ENCODE measurements at regions not wholly inside any gene's neighbourhood (a gene's known extent, or its start where the extent isn't known, plus 50 kb on each side); places are given as distances from the start of the nearest gene placed in this dataset.

DNA sequence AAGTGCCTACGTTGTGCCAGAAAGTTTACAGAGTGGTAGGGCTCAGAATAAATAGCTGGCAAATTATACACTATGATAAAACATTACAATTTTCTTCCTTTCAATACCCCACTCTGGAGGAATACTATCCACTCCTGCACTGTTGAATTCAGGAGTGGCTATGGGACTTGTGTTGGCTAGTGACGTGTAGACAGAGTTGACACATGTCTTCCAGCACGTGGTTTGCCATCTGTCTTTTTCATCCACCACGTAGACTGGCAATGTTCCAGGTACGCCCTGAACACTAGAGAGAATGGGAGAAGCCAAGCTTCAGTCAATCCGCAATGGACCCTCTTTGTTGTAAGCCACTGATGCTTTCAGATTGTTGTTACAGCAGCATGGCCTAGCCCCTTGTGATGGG, 168.8 kb upstream of the RBPJ start:
- Mint-ChIP-seq H3K4me1 (ENCODE audit: unreplicated experiment) (no peaks in the 10 kb centered on the region), H3K4me3 (ENCODE audit: unreplicated experiment) (no peak overlapping the region), H3K27ac (ENCODE audit: unreplicated experiment) (no peak overlapping the region), H3K9me3 (ENCODE audit: unreplicated experiment) (no peaks in the 10 kb centered on the region), H3K36me3 (ENCODE audit: low read depth, unreplicated experiment) (no peaks in the 10 kb centered on the region), H3K27me3 (ENCODE audit: unreplicated experiment) (no peaks in the 10 kb centered on the region)
- TF ChIP-seq, protein P1, sequence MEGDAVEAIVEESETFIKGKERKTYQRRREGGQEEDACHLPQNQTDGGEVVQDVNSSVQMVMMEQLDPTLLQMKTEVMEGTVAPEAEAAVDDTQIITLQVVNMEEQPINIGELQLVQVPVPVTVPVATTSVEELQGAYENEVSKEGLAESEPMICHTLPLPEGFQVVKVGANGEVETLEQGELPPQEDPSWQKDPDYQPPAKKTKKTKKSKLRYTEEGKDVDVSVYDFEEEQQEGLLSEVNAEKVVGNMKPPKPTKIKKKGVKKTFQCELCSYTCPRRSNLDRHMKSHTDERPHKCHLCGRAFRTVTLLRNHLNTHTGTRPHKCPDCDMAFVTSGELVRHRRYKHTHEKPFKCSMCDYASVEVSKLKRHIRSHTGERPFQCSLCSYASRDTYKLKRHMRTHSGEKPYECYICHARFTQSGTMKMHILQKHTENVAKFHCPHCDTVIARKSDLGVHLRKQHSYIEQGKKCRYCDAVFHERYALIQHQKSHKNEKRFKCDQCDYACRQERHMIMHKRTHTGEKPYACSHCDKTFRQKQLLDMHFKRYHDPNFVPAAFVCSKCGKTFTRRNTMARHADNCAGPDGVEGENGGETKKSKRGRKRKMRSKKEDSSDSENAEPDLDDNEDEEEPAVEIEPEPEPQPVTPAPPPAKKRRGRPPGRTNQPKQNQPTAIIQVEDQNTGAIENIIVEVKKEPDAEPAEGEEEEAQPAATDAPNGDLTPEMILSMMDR (IDR thresholded peaks at IDR 0.05; ENCODE audit: unreplicated experiment), result no peak
- DNase-seq (ENCODE audit: low spot score), result no peak

DNA sequence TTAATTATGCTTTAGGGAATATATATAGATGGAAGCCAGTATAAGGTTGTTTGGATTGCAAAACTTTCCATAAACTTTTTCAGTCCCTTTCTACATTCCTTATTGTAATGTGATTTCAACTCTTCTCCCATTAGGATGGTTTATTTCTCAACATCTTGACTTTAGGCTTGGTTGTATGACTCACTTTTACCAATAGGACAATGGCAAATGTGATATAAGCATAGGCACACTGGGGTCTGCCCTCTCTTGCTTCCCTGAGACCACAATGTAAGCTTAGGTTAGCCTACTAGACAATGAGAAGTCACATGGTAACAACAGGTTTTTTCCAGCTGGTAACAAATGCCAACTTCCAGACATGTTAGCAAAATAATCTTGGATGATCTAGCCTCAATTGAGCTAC, 163.3 kb upstream of the RBPJ start:
- Mint-ChIP-seq H3K27me3 (ENCODE audit: unreplicated experiment) (no peaks in the 10 kb centered on the region), H3K9me3 (ENCODE audit: unreplicated experiment) (no peaks in the 10 kb centered on the region), H3K4me3 (ENCODE audit: unreplicated experiment) (no peak overlapping the region), H3K4me1 (ENCODE audit: unreplicated experiment) (no peaks in the 10 kb centered on the region), H3K36me3 (ENCODE audit: low read depth, unreplicated experiment) (no peaks in the 10 kb centered on the region), H3K27ac (ENCODE audit: unreplicated experiment) (no peak overlapping the region)
- no peak for DNase-seq (ENCODE audit: low spot score)
- TF ChIP-seq, protein P1 (IDR thresholded peaks at IDR 0.05; ENCODE audit: unreplicated experiment), result no peak

DNA sequence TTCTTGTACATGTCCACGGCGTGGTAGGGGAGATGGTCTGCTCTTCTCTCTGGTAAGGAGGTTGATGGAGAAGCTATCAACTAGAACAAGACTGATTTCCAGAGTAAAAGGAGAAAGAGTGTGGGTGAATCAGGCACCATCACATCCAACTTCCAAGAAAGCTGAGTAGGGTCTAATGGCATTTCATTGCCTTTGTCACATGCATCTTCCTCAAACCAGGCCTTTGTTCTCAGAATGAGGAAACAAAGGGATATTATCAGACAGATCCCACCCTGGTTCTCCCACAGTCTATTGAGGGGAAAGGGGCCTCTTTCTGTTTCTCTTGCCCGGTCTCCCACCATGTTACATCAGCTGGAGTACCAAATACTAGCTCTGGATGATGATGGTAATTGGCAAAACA, 160.2 kb upstream of the RBPJ start:
- DNase-seq (ENCODE audit: low spot score), result no peak
- no peaks in the 10 kb centered on the region for H3K27me3 Mint-ChIP-seq (ENCODE audit: unreplicated experiment)
- H3K36me3 Mint-ChIP-seq (ENCODE audit: low read depth, unreplicated experiment), result no peaks in the 10 kb centered on the region
- H3K4me3 Mint-ChIP-seq (ENCODE audit: unreplicated experiment), result no peak overlapping the region
- H3K27ac Mint-ChIP-seq (ENCODE audit: unreplicated experiment), result no peak overlapping the region
- TF ChIP-seq, protein P1 (IDR thresholded peaks at IDR 0.05; ENCODE audit: unreplicated experiment), result no peak
- no peaks in the 10 kb centered on the region for H3K9me3 Mint-ChIP-seq (ENCODE audit: unreplicated experiment)
- no peaks in the 10 kb centered on the region for H3K4me1 Mint-ChIP-seq (ENCODE audit: unreplicated experiment)

DNA sequence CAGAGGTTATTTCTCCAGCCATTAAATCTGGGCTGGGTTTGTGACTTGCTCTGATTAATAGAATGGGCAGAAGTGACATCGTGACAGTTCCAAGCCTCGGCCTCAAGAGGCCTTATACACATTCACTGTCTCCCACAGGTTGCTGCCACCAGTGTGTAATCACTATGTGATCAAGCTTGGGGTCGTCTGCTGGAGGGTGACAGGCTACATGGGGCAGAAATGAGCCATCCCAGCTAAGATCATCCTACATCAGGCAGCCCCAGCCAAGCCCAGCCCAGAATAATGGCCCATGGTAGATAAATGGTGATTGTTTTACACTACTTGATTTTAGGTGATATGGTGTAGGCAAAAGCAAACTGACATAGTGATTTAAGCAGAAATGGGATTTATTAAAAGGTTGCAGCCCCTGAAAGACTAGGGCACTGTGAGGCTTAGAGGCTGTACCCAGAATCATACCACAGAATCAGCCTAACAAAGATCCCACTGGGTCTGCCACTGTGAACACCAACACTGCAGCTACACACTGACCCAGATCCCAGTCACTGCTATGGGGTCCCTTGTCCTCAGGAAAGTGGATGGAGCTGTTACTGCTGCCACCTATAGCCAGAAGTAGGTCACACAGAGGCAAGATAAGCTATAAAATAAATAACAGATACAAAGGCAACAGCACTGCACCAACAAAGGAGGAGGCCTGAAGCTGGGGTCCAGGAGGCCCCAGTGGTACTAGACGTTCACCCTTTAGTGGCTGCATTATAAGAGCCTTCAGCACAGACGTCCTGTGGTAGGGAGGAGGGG, 159.6 kb upstream of the RBPJ start:
- TF ChIP-seq, protein P1 (IDR thresholded peaks at IDR 0.05; ENCODE audit: unreplicated experiment), result no peak
- no peak for DNase-seq (ENCODE audit: low spot score)
- Mint-ChIP-seq H3K4me3 (ENCODE audit: unreplicated experiment) (no peak overlapping the region), H3K27ac (ENCODE audit: unreplicated experiment) (no peak overlapping the region), H3K27me3 (ENCODE audit: unreplicated experiment) (no peaks in the 10 kb centered on the region), H3K9me3 (ENCODE audit: unreplicated experiment) (no peaks in the 10 kb centered on the region), H3K4me1 (ENCODE audit: unreplicated experiment) (no peaks in the 10 kb centered on the region), H3K36me3 (ENCODE audit: low read depth, unreplicated experiment) (no peaks in the 10 kb centered on the region)

DNA sequence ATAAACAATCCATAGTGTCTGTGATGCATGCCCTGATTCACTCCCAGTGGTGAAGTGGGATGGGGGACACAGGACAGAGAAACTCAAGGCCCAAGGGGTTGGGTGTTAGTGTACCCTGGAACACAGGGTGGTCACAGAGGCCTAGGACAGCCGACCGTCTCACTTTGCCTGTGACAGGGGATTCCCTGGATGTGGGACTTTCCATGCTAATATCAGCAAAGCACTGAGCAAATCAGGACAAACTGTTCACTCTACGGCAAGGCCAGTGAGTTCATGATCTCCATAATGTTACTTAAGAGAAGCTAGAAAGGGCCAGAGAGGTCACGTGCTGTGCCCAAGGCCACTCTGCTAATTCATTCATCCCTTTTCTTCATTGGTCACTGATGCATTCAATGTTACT, 158.7 kb upstream of the RBPJ start:
- H3K4me1 Mint-ChIP-seq (ENCODE audit: unreplicated experiment), result no peaks in the 10 kb centered on the region
- H3K9me3 Mint-ChIP-seq (ENCODE audit: unreplicated experiment), result no peaks in the 10 kb centered on the region
- no peak overlapping the region for H3K27ac Mint-ChIP-seq (ENCODE audit: unreplicated experiment)
- TF ChIP-seq, protein P1 (IDR thresholded peaks at IDR 0.05; ENCODE audit: unreplicated experiment), result no peak
- no peak for DNase-seq (ENCODE audit: low spot score)
- H3K4me3 Mint-ChIP-seq (ENCODE audit: unreplicated experiment), result no peak overlapping the region
- H3K27me3 Mint-ChIP-seq (ENCODE audit: unreplicated experiment), result no peaks in the 10 kb centered on the region
- no peaks in the 10 kb centered on the region for H3K36me3 Mint-ChIP-seq (ENCODE audit: low read depth, unreplicated experiment)

Measured in endothelial cell (in vitro differentiated cells).